Lower leg skin (tissue), 4 donors: ENCODE measurements at regions not wholly inside any gene's neighbourhood (a gene's known extent, or its start where the extent isn't known, plus 50 kb on each side); places are given as distances from the start of the nearest gene placed in this dataset.

Experiments used
- DNase-seq, 2 donors: peaks; one replicate each; pipeline ENCODE4 v3.0.0-alpha.2; 2019; ENCODE audit warnings: low spot score in 2 of 2
- H3K4me3 ChIP-seq: fragments of 200-600 bp; sonication (generic); 2 replicates; pipeline ENCODE4 v1.5.1; 2017; ENCODE audit warnings: mild to moderate bottlenecking, low read depth; ENCODE audit not compliant: poor library complexity, severe bottlenecking
- CTCF ChIP-seq, 3 donors: fragments of 450-650 bp; IDR thresholded peaks; one replicate each; pipeline ENCODE4 v1.5.1; 2016; ENCODE audit warnings: antibody characterized with exemption in 3 of 3, mild to moderate bottlenecking in 3 of 3, moderate library complexity in 2 of 3
- POLR2A ChIP-seq, 2 donors: fragments of 450-650 bp; IDR thresholded peaks; one replicate each; pipeline ENCODE4 v1.6.1; 2016 to 2017; ENCODE audit warnings: antibody characterized with exemption in 2 of 2, mild to moderate bottlenecking in 1 of 2, moderate library complexity in 1 of 2
- WGBS, 2 donors: methylation state at CpG; one replicate each; pipeline ENCODE4 v1.1.5; 2018; 5-methylcytosine and 5-hydroxymethylcytosine counted together
- intact Hi-C: fragments of 100-400 bp; cut with DNase I; formaldehyde crosslinking; loops from one replicate; pipeline ENCODE4 v1.15.0; 2023; ENCODE audit warnings: low total_unique reads

GRCh38 chr3:104520228-104520655, 846.5 kb upstream of the ALCAM start:
- no peak for DNase-seq
- TF ChIP-seq POLR2A (IDR thresholded peaks at IDR 0.05) (no peak), CTCF (IDR thresholded peaks at IDR 0.05) (no peak)
- intact Hi-C loops: no loop called here
- no peak overlapping the region for H3K4me3 ChIP-seq
- WGBS, 2 donors: 51 to 62% methylated on average over 3 of the region's 3 CpGs

- WGBS, 2 donors: 55 to 71% methylated on average over 7 of the region's 7 CpGs
- H3K4me3 ChIP-seq: no peak overlapping the region
- intact Hi-C loops: no loop called here
- TF ChIP-seq POLR2A (IDR thresholded peaks at IDR 0.05): no peak
- TF ChIP-seq CTCF (IDR thresholded peaks at IDR 0.05): no peak
- no peak for DNase-seq
Observed at GRCh38 chr3:104521606-104522336, 844.9 kb upstream of the ALCAM start.

GRCh38 chr3:104523136-104523535, 843.6 kb upstream of the ALCAM start:
- no peak for DNase-seq
- WGBS, 2 donors: 43 to 46% methylated on average over 6 of the region's 6 CpGs
- intact Hi-C loops: no loop called here
- TF ChIP-seq POLR2A (IDR thresholded peaks at IDR 0.05) (no peak), CTCF (IDR thresholded peaks at IDR 0.05) (no peak)
- H3K4me3 ChIP-seq: no peak overlapping the region

GRCh38 chr3:104526901-104527401, 839.8 kb upstream of the ALCAM start:
- intact Hi-C loops: no loop called here
- WGBS, 2 donors: 70 to 90% methylated on average over 3 of the region's 3 CpGs
- H3K4me3 ChIP-seq: no peak overlapping the region
- DNase-seq: no peak
- TF ChIP-seq CTCF (IDR thresholded peaks at IDR 0.05): no peak
- no peak for TF ChIP-seq POLR2A (IDR thresholded peaks at IDR 0.05)

GRCh38 chr3:104530934-104531333, 835.8 kb upstream of the ALCAM start:
- H3K4me3 ChIP-seq: no peak overlapping the region
- 88 to 96% methylated on average over 5 to 8 of the region's 8 CpGs for WGBS, 2 donors
- no peak for TF ChIP-seq CTCF (IDR thresholded peaks at IDR 0.05)
- TF ChIP-seq POLR2A (IDR thresholded peaks at IDR 0.05): no peak
- DNase-seq: no peak
- intact Hi-C loops: no loop called here

- no peak for DNase-seq
- H3K4me3 ChIP-seq: no peak overlapping the region
- TF ChIP-seq CTCF (IDR thresholded peaks at IDR 0.05) (no peak), POLR2A (IDR thresholded peaks at IDR 0.05) (no peak)
- intact Hi-C loops: no loop called here
Observed at GRCh38 chr3:104536715-104537114, 830.0 kb upstream of the ALCAM start.
